GM12874 (cell line): ENCODE measurements at regions not wholly inside any gene's neighbourhood (a gene's known extent, or its start where the extent isn't known, plus 50 kb on each side); places are given as distances from the start of the nearest gene placed in this dataset.

Experiments
- TF ChIP-seq, protein P1 (sequence below): IDR thresholded peaks from 2 replicates; pipeline ENCODE4 v1.5.1; 2011; ENCODE audit warnings: low read depth, mild to moderate bottlenecking, control low read depth, low read length, moderate library complexity; ENCODE audit not compliant: insufficient read depth

DNA sequence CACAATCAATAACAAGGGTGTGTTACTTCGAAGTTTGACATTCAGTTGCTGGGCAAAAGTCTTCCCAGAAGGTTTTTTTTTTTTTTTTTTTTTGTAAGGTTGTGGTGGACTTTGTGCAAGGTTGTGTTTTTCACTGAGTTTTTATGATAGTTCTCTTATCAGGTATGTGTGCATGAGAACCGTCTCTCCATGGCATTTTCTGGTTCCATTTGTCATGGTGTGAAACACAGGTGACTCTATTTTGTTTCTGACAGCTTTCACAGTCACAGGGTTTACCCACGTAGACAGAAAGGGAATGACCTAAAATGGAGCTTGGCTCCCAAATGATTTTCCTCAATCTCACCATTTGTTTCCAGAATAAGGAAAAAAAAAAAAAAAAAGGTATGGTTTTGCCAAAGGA lies 1377.2 kb upstream of the CADM2 start:
- TF ChIP-seq, protein P1, sequence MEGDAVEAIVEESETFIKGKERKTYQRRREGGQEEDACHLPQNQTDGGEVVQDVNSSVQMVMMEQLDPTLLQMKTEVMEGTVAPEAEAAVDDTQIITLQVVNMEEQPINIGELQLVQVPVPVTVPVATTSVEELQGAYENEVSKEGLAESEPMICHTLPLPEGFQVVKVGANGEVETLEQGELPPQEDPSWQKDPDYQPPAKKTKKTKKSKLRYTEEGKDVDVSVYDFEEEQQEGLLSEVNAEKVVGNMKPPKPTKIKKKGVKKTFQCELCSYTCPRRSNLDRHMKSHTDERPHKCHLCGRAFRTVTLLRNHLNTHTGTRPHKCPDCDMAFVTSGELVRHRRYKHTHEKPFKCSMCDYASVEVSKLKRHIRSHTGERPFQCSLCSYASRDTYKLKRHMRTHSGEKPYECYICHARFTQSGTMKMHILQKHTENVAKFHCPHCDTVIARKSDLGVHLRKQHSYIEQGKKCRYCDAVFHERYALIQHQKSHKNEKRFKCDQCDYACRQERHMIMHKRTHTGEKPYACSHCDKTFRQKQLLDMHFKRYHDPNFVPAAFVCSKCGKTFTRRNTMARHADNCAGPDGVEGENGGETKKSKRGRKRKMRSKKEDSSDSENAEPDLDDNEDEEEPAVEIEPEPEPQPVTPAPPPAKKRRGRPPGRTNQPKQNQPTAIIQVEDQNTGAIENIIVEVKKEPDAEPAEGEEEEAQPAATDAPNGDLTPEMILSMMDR, result no peak

DNA sequence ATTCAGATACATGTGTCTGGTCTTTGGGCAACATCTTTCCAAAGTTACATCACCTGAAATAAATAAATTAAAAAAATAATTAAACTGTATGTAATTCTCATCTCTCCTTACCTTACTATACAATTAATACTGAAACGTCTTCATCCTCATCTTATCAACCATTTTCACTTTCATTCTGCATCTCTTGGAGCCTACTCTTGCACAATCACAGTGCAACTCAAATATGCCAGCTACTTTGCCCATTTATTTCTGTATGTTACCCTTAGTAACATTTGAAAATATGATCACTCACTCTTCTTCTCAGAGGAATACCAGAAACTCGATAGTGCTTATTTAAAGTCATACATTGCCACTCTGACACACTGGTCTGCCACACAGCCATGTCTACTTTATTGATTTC lies 1357.1 kb upstream of the CADM2 start:
- TF ChIP-seq, protein P1, result no peak

DNA sequence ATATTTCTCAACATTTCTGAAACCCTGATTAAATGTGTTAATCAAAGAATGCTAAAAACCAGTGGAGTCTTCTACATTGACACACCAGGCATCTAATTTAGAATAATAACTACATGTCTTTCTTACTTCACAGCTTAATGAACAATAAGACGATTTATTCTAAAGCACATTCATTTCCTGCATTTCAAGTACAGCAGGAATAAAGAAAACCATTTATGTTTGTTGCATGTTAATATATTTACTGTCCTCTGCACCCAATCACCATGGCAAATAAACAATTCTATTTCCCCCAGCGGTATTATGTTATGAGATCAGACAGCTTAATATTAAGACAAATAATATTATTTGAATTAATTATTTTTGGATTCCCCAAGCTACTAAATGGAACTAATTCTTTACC lies 1336.3 kb upstream of the CADM2 start:
- TF ChIP-seq, protein P1, result no peak

DNA sequence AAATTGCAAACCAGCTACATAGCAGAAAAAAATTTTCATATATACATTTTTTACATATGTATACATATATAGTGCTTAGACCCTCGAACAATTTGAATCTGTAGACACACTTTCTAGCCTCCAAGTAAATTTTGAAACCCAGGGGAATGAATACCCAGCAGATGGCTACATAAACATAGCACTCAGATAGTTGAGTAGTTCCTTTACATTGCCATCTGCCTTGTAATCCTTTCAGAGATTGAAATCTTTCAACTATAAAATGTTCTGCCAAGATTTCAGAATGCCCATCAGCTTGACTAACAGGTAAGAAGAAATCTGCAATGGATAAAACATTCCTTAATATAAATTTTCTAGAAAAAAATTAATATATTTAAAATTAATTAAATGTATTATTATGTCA lies 1333.5 kb upstream of the CADM2 start:
- TF ChIP-seq, protein P1, result no peak

DNA sequence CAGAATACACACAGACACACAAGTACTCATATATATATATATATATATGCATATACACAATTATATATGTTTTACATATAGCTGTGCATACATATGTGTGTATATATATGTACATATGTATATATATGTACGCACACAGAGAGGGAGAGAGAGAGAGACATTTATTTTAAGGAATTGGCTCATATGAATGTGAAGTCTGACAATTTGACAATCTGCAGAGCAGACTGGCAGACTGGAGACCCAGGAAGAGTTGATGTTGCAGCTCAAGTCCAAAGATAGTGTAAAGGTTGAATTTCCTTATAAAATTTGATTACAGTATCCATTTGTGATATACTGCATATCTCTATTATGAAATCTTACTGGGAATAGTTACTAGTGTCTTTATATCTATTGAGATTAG lies 1330.3 kb upstream of the CADM2 start:
- TF ChIP-seq, protein P1, result no peak

DNA sequence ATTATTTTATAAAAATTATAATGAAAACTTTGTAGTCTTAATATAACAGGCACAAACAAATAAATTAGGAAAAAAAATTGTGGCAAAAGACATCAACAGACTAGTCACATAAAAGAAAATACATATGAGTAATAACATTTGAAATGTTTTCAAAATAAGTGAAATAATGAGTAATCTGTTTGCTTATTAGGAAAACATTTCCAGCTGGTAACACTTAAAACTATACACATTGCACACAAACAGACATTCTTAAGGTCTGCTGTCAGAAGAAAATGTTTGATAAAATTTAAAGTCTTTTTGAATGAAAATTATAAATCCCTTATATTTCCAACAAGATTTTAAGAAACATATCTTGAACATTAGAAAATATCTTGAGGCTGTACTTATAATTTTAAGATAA lies 1326.3 kb upstream of the CADM2 start:
- TF ChIP-seq, protein P1, result no peak

DNA sequence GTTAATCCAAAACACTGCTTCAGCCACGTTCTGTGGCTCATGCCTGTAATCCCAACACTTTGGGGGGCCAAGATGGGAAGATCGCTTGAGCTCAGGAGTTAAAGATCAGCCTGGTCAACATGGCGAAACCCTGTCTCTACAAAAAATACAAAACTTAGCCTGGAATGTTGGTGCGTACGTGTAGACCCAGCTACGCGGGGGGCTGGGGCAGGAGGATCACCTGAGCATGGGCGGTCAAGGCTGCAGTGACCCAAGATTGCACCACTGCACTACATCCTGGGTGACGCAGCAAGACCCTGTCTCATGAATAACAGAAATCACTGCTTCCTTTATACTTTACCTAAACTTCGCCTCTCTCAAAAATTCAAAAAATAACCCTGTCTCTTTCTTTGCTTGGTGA lies 1325.0 kb upstream of the CADM2 start:
- TF ChIP-seq, protein P1, result no peak

DNA sequence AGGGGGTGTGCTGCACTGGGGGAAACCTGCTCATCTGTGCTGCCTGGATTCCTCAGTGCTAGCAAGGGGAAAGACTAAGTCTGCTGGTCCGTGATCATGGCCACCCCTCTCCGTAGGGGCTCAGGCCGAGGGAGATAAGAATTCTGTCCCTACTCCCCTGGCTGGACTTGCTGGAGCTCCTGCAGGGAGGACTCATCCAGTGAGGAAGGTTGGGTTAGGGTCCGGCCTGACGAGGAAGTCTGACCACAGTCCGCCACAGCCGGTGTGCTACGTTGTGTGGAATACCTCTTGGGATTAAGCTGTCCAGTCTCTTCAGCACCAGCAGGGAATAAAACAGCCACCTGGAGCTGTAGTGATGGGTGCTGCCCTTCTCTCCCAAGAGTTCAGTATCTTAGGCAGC lies 1309.1 kb upstream of the CADM2 start:
- TF ChIP-seq, protein P1, result no peak
